Common myeloid progenitor, CD34-positive (primary cell): ENCODE measurements at regions not wholly inside any gene's neighbourhood (a gene's known extent, or its start where the extent isn't known, plus 50 kb on each side); places are given as distances from the start of the nearest gene placed in this dataset.

Experiments
- CTCF ChIA-PET: fragments of 350-600 bp; sonication (Branson Sonifier 250); formaldehyde crosslinking; loops from one replicate; lab custom pipeline; 2021; ENCODE audit warnings: antibody characterized with exemption; lab: Charles Lee
- POLR2A ChIA-PET: fragments of 350-600 bp; sonication (Branson Sonifier 250); formaldehyde crosslinking; loops from one replicate; lab custom pipeline; 2021; ENCODE audit warnings: antibody characterized with exemption; lab: Charles Lee
- DNase-seq, 3 donors: peaks; one replicate each; pipeline versions ENCODE4 v3.0.0 to v3.0.0-alpha.2; 2013
- H3K27ac ChIP-seq, 2 experiments: 1 replicate in 1 of 2; 2 replicates in 1 of 2; pipeline ENCODE4 v1.7.0; 2013; ENCODE audit warnings: inconsistent platforms in 2 of 2, low read length in 2 of 2, mild to moderate bottlenecking in 2 of 2, low read depth in 1 of 2, moderate library complexity in 1 of 2; ENCODE audit not compliant: severe bottlenecking in 2 of 2, insufficient read depth in 1 of 2, poor library complexity in 1 of 2
- H3K27me3 ChIP-seq, 5 experiments: replicated peaks in 2 of 5; 1 replicate in 3 of 5; 2 replicates in 2 of 5; pipeline versions ENCODE4 v1.6.1 to v1.7.0; 2013; ENCODE audit warnings: low read length in 4 of 5, mild to moderate bottlenecking in 2 of 5, moderate library complexity in 2 of 5, inconsistent platforms in 1 of 5; ENCODE audit not compliant: insufficient read depth in 5 of 5, control insufficient read depth in 4 of 5
- H3K36me3 ChIP-seq, 4 experiments: 1 replicate in 2 of 4; 2 replicates in 2 of 4; pipeline versions ENCODE4 v1.6.1 to v1.7.0; 2013; ENCODE audit warnings: low read length in 3 of 4, control low read depth in 1 of 4, mild to moderate bottlenecking in 1 of 4; ENCODE audit not compliant: control insufficient read depth in 4 of 4, insufficient read depth in 4 of 4
- H3K4me1 ChIP-seq, 4 experiments: 1 replicate in 3 of 4; 2 replicates in 1 of 4; pipeline versions ENCODE4 v1.6.1 to v1.7.1; 2013; ENCODE audit warnings: low read length in 3 of 4, mild to moderate bottlenecking in 3 of 4, control low read depth in 1 of 4, inconsistent platforms in 1 of 4, moderate library complexity in 1 of 4; ENCODE audit not compliant: control insufficient read depth in 4 of 4, insufficient read depth in 4 of 4; ENCODE audit errors: control extremely low read depth in 1 of 4
- H3K4me3 ChIP-seq, 7 experiments: 1 replicate in 4 of 7; 2 replicates in 3 of 7; pipeline versions ENCODE4 v1.5.1 to v1.7.0; 2013; ENCODE audit warnings: mild to moderate bottlenecking in 7 of 7, low read length in 6 of 7, moderate library complexity in 6 of 7, inconsistent platforms in 2 of 7, low read depth in 2 of 7, control low read depth in 1 of 7; ENCODE audit not compliant: insufficient read depth in 4 of 7, control insufficient read depth in 1 of 7; ENCODE audit errors: extremely low read depth in 1 of 7
- H3K9me3 ChIP-seq, 5 experiments: 1 replicate in 4 of 5; 2 replicates in 1 of 5; pipeline versions ENCODE4 v1.6.1 to v1.7.1; 2013; ENCODE audit warnings: low read length in 4 of 5, mild to moderate bottlenecking in 2 of 5, inconsistent platforms in 1 of 5, low read depth in 1 of 5, moderate library complexity in 1 of 5; ENCODE audit not compliant: control insufficient read depth in 4 of 5, insufficient read depth in 2 of 5; ENCODE audit errors: control extremely low read depth in 1 of 5
- WGBS: methylation state at CpG from one replicate; pipeline ENCODE4 v1.1.5; 2013; ENCODE audit not compliant: insufficient coverage; 5-methylcytosine and 5-hydroxymethylcytosine counted together

DNA sequence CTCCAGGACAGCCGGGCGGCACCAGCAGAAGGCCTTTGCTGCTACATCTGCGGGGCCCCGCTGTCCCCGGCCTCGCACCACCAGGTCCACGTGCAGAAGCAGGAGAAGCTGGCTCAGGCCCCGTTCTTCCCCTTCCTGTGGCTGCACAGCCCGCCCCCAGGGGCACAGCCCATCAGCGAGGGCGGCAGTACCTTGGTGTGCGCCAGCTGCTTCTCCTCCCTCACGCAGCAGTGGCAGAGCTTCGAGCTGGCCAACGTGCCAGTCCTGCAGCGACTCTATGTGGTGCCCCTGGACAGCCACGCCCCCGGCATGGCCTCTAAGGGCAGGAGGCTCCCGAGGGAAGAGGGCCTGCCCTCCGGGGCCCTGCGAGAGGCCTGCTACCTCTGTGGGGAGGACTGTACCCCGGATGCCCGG, 58.3 kb upstream of the CIBAR2 start:
- POLR2A ChIA-PET, result no interaction called here
- no peak overlapping the region for H3K4me3 ChIP-seq
- peaks cover 2 to 31% (median 29%) of the 10 kb centered on the region in 4 experiments for H3K4me1 ChIP-seq
- peak in 1 of 3 donors; percentile 14 for DNase-seq
- peaks cover 0 to 45% (median 18%) of the 10 kb centered on the region in 5 experiments for H3K27me3 ChIP-seq
- 82% methylated on average over 18 of the region's 23 CpGs for WGBS
- H3K36me3 ChIP-seq, result no peaks in the 10 kb centered on the region
- CTCF ChIA-PET, result interaction anchor here (0.6 to 2.5 kb wide), 6 partner anchors 22 to 104 kb away, joined by 3 to 6 read pairs (median 4); no protein-coding TSS in a partner anchor
- no peaks in the 10 kb centered on the region for H3K9me3 ChIP-seq
- H3K27ac ChIP-seq, result no peak overlapping the region

- Histone ChIP-seq H3K4me3 (peak overlapping the region in 1 of 7 experiments; percentile 45), H3K27me3 (peaks cover 0 to 45% (median 18%) of the 10 kb centered on the region in 5 experiments), H3K9me3 (no peaks in the 10 kb centered on the region), H3K27ac (no peak overlapping the region), H3K4me1 (peaks cover 2 to 32% (median 31%) of the 10 kb centered on the region in 4 experiments), H3K36me3 (no peaks in the 10 kb centered on the region)
- peak in 1 of 3 donors; percentile 26 for DNase-seq
- 93% methylated on average over 43 of the region's 44 CpGs for WGBS
- ChIA-PET CTCF (interaction anchor here (0.6 to 2.5 kb wide), 7 partner anchors 9 to 104 kb away, joined by 3 to 7 read pairs (median 5); no protein-coding TSS in a partner anchor), POLR2A (no interaction called here)
Observed at GRCh38 chr16:85171004-85171758, 58.9 kb upstream of the CIBAR2 start.

GRCh38 chr16:85171759-85172454, 59.6 kb upstream of the CIBAR2 start:
- DNase-seq, result peak; percentile 61 to 90 (median 80)
- H3K4me3 ChIP-seq, result peak overlapping the region in 2 of 7 experiments; percentile 45 to 55
- H3K27me3 ChIP-seq, result peaks cover 0 to 45% (median 16%) of the 10 kb centered on the region in 5 experiments
- CTCF ChIA-PET, result interaction anchor here (0.9 to 2.5 kb wide), 12 partner anchors 9 to 103 kb away, joined by 3 to 8 read pairs (median 4); no protein-coding TSS in a partner anchor
- no peaks in the 10 kb centered on the region for H3K9me3 ChIP-seq
- WGBS, result 7% methylated on average over 15 of the region's 21 CpGs
- POLR2A ChIA-PET, result interaction anchor here (0.9 kb wide), 1 partner anchor 14 kb away, joined by 4 read pairs; no protein-coding TSS in a partner anchor
- peaks cover 2 to 40% (median 38%) of the 10 kb centered on the region in 4 experiments for H3K4me1 ChIP-seq
- H3K27ac ChIP-seq, result no peak overlapping the region
- no peaks in the 10 kb centered on the region for H3K36me3 ChIP-seq

DNA sequence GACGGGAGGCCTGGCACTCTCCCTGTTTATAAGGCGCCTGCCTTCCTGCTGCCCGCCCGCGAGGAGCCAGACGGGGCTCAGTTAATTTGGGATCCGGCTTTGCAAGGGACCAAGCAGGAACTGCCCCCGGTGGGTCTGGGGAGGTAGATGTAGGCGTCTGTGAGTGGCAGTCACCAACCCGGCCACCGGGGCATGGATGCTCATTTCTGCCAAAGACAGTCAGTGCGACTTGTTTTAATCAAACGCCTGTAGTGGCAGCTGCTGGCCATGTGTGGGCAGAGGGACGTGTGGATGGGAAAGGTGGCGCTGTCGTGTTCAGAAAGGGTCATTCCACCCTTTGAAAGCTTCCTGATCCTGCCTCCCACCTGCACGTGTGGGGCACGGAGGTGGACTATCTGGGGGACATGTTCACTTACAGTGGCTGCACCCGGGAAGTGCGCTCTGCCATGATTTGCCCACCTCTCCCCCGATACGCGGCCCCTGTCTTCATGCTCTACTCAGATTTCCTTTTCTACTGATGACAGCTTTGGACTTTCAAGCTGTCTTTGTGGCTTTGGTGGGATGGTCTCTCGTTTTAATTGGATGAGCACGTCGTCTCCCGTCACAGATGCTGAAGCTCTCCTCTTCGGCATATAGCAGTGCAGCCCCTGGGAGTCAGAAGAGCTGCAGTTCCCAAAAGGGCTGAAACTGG, 60.3 kb upstream of the CIBAR2 start:
- H3K27me3 ChIP-seq, result peaks cover 0 to 40% (median 16%) of the 10 kb centered on the region in 5 experiments
- H3K36me3 ChIP-seq, result no peaks in the 10 kb centered on the region
- no peak overlapping the region for H3K27ac ChIP-seq
- H3K4me3 ChIP-seq, result peak overlapping the region in 2 of 7 experiments; percentile 45 to 55
- H3K4me1 ChIP-seq, result peaks cover 2 to 47% (median 43%) of the 10 kb centered on the region in 4 experiments
- no peaks in the 10 kb centered on the region for H3K9me3 ChIP-seq
- WGBS, result 30% methylated on average over 19 of the region's 28 CpGs
- peak; percentile 47 to 64 (median 55) for DNase-seq
- ChIA-PET CTCF (interaction anchor here (0.6 to 2.5 kb wide), 13 partner anchors 9 to 1246 kb away, joined by 3 to 8 read pairs (median 4); no protein-coding TSS in a partner anchor), POLR2A (interaction anchor here (0.9 kb wide), 1 partner anchor 14 kb away, joined by 4 read pairs; no protein-coding TSS in a partner anchor)

DNA sequence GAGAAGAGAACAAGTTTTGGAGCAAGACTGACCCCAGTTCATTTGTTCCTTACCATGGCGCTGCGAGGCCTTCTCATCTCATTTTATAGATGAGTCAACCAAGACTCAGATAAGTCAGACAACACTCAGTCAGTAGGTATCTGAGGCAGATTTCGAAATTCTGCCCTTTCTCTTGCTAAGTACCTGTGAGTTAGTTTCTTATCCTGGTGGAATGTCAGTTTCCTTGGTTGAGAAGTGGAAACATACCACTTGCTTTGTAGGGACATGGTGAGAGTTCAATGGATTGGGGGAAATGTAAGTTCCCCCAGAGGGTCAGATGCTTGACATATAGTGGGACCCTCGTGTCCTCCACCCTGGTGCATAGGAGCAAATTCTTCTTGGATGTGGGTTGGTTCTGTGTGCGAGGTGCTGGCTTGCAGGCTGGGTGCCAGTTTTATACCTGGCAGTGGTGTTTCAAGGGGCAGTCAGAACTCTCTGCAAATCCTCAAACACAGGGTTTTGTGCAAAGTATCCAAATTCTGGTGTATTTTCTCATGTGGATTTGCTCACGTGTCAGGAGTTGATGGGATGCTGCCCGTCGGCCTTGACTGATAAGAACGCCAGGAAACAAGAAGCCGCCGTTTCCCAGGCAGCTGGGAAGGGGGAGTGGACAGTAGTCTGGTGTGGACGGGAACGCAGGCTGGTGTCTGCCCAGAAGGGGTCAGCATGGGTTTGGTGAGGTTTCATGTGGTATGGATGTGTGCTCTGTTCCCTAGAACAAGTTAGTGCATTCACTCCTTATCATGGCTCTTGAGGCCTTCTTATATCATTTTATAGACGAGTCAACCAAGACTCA, 61.1 kb upstream of the CIBAR2 start:
- Histone ChIP-seq H3K9me3 (no peaks in the 10 kb centered on the region), H3K27ac (no peak overlapping the region), H3K36me3 (no peaks in the 10 kb centered on the region), H3K27me3 (peaks cover 0 to 32% (median 10%) of the 10 kb centered on the region in 5 experiments), H3K4me3 (no peak overlapping the region), H3K4me1 (peaks cover 2 to 47% (median 43%) of the 10 kb centered on the region in 4 experiments)
- DNase-seq, result no peak
- POLR2A ChIA-PET, result no interaction called here
- WGBS, result 100% methylated on average over 6 of the region's 14 CpGs
- CTCF ChIA-PET, result interaction anchor here (0.7 to 2.3 kb wide), 11 partner anchors 8 to 68 kb away, joined by 3 to 8 read pairs (median 3); no protein-coding TSS in a partner anchor
